ENCODE measurements at regions not wholly inside any gene's neighbourhood (a gene's known extent, or its start where the extent isn't known, plus 50 kb on each side); places are given as distances from the start of the nearest gene placed in this dataset.

GRCh38 chr12:58131986-58132755 lies 190.8 kb downstream of the ATP23 start:
- Histone ChIP-seq H2AFZ (ENCODE audit: low read depth) (no peak overlapping the region), H3K9ac (no peak overlapping the region), H3K27ac (ENCODE audit: low read depth in 2 of 2, low read length in 1 of 2) (no peak overlapping the region), H4K20me1 (ENCODE audit: insufficient read depth) (no peaks in the 10 kb centered on the region), H3K9me3 (no peaks in the 10 kb centered on the region), H3K36me3 (replicated peaks in 1 of 2; ENCODE audit: control insufficient read depth in 1 of 2, insufficient read depth in 2 of 2, low read length in 1 of 2) (no peaks in the 10 kb centered on the region), H3K4me3 (ENCODE audit: low read depth in 2 of 2, low read length in 1 of 2) (no peak overlapping the region), H3K9me2 (no peaks in the 10 kb centered on the region), H3K79me2 (ENCODE audit: insufficient read depth) (no peaks in the 10 kb centered on the region), H3K4me1 (ENCODE audit: control insufficient read depth in 1 of 2, insufficient read depth in 2 of 2, low read depth in 1 of 2, low read length in 1 of 2) (no peaks in the 10 kb centered on the region), H3K4me2 (no peak overlapping the region), H3F3A (replicated peaks; ENCODE audit: insufficient read depth) (no peaks in the 10 kb centered on the region), H3K27me3 (ENCODE audit: insufficient read depth) (no peaks in the 10 kb centered on the region)
- TF ChIP-seq GATA2 (CRISPR knock-in tag; IDR thresholded peaks at IDR 0.05) (no peak), MXI1 (IDR thresholded peaks at IDR 0.05; ENCODE audit: low read depth, low read length) (no peak), TEAD4 (IDR thresholded peaks at IDR 0.05; ENCODE audit: borderline replicate concordance, insufficient read depth) (no peak), JUND (IDR thresholded peaks at IDR 0.05) (no peak), NFIC (IDR thresholded peaks at IDR 0.05; ENCODE audit: borderline replicate concordance) (no peak), EP300 (IDR thresholded peaks at IDR 0.05; ENCODE audit: borderline replicate concordance in 1 of 2, low read depth in 1 of 2, low read length in 1 of 2) (no peak), EZH2phosphoT487 (IDR thresholded peaks at IDR 0.05; ENCODE audit: borderline replicate concordance, low read depth) (no peak), GABPA (IDR thresholded peaks at IDR 0.05; ENCODE audit: low read depth) (no peak), MEF2A (IDR thresholded peaks at IDR 0.05; ENCODE audit: borderline replicate concordance, low read depth) (no peak), USF1 (IDR thresholded peaks at IDR 0.05; ENCODE audit: borderline replicate concordance, low read depth) (no peak), SIN3A (IDR thresholded peaks at IDR 0.05; ENCODE audit: borderline replicate concordance, low read depth, low read length) (no peak), YY1 (IDR thresholded peaks at IDR 0.05; ENCODE audit: low read depth) (no peak), TCF12 (IDR thresholded peaks at IDR 0.05) (no peak), RAD21 (IDR thresholded peaks at IDR 0.05; ENCODE audit: low read length) (no peak), FOXJ3 (CRISPR knock-in tag; IDR thresholded peaks at IDR 0.05) (no peak), RCOR1 (IDR thresholded peaks at IDR 0.05; ENCODE audit: low read length) (no peak), RFX5 (IDR thresholded peaks at IDR 0.05; ENCODE audit: low read length) (no peak), RXRA (IDR thresholded peaks at IDR 0.05; ENCODE audit: borderline replicate concordance, low read depth) (no peak), POLR2AphosphoS5 (IDR thresholded peaks at IDR 0.05; ENCODE audit: low read depth, low read length) (no peak), CHD2 (IDR thresholded peaks at IDR 0.05; ENCODE audit: low read length, partially characterized antibody) (no peak)
- DNase-seq = no peak
- WGBS (ENCODE audit: low lambda C conversion rate) = 7% methylated on average over 5 of the region's 5 CpGs
- CTCF ChIA-PET = interaction anchor here (0.8 to 1.2 kb wide), 2 partner anchors 44 to 149 kb away, joined by 3 read pairs; no protein-coding TSS in a partner anchor
- POLR2A ChIA-PET = no interaction called here

- CTCF ChIA-PET = no interaction called here
Observed at GRCh38 chr12:58138424-58138823, 197.1 kb downstream of the ATP23 start.

More at GRCh38 chr12:58138424-58138823, 197.1 kb downstream of the ATP23 start:
- WGBS (ENCODE audit: low lambda C conversion rate) = 26% methylated on average over 2 of the region's 2 CpGs
- no peaks in the 10 kb centered on the region for H3K4me1 ChIP-seq (ENCODE audit: control insufficient read depth in 1 of 2, insufficient read depth in 2 of 2, low read depth in 1 of 2, low read length in 1 of 2)
- no peaks in the 10 kb centered on the region for H3F3A ChIP-seq (replicated peaks; ENCODE audit: insufficient read depth)
- no peak overlapping the region for H3K4me3 ChIP-seq (ENCODE audit: low read depth in 2 of 2, low read length in 1 of 2)
- H3K4me2 ChIP-seq = no peak overlapping the region
- no peak overlapping the region for H3K27ac ChIP-seq (ENCODE audit: low read depth in 2 of 2, low read length in 1 of 2)
- H2AFZ ChIP-seq (ENCODE audit: low read depth) = no peak overlapping the region
- no peaks in the 10 kb centered on the region for H3K79me2 ChIP-seq (ENCODE audit: insufficient read depth)
- no peaks in the 10 kb centered on the region for H3K9me3 ChIP-seq
- H3K36me3 ChIP-seq (replicated peaks in 1 of 2; ENCODE audit: control insufficient read depth in 1 of 2, insufficient read depth in 2 of 2, low read length in 1 of 2) = no peaks in the 10 kb centered on the region
- no peaks in the 10 kb centered on the region for H3K9me2 ChIP-seq
- POLR2A ChIA-PET = no interaction called here
- no peak for DNase-seq
- no peaks in the 10 kb centered on the region for H3K27me3 ChIP-seq (ENCODE audit: insufficient read depth)
- H4K20me1 ChIP-seq (ENCODE audit: insufficient read depth) = no peaks in the 10 kb centered on the region
- TF ChIP-seq PBX3 (IDR thresholded peaks at IDR 0.05) (no peak), EP300 (IDR thresholded peaks at IDR 0.05; ENCODE audit: borderline replicate concordance in 1 of 2, low read depth in 1 of 2, low read length in 1 of 2) (no peak), REST (IDR thresholded peaks at IDR 0.05; ENCODE audit: low read depth, low read length) (no peak), EZH2phosphoT487 (IDR thresholded peaks at IDR 0.05; ENCODE audit: borderline replicate concordance, low read depth) (no peak), RXRA (IDR thresholded peaks at IDR 0.05; ENCODE audit: borderline replicate concordance, low read depth) (no peak), RAD21 (IDR thresholded peaks at IDR 0.05; ENCODE audit: low read length) (no peak), RCOR1 (IDR thresholded peaks at IDR 0.05; ENCODE audit: low read length) (no peak), TEAD4 (IDR thresholded peaks at IDR 0.05; ENCODE audit: borderline replicate concordance, insufficient read depth) (no peak)
- H3K9ac ChIP-seq = no peak overlapping the region
